IPS-NIHi7 (cell line): ENCODE measurements at regions not wholly inside any gene's neighbourhood (a gene's known extent, or its start where the extent isn't known, plus 50 kb on each side); places are given as distances from the start of the nearest gene placed in this dataset.
"Not testable (repeated sequence)": the region's sequence is repeated elsewhere in the genome, so short reads cannot be mapped to it uniquely, and the experiment has no call there.

Source experiments
- DNase-seq: peaks from one replicate; pipeline ENCODE4 v3.0.0; 2012; ENCODE audit warnings: mixed read lengths; ENCODE audit errors: extremely low spot score

DNA sequence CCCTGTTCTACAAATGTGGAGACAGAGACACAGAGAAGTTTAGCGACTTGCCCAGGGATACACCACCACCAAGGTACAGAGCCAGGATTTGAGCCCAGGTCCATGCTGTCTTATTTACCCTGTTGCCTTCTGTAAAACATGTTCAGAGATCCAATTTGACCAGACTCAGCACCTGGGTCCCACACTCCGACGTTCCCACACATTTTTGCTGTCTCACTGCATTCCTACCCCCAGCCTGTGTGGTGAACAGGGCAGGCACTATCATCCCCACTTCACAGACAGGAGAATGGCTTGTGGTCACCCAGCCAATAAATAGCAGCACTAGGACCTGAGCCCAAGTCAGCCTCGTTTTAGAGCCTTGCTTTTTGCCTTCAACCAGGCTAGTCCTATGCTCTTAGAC lies 102.8 kb downstream of the PJA1 start:
- DNase-seq: no peak

DNA sequence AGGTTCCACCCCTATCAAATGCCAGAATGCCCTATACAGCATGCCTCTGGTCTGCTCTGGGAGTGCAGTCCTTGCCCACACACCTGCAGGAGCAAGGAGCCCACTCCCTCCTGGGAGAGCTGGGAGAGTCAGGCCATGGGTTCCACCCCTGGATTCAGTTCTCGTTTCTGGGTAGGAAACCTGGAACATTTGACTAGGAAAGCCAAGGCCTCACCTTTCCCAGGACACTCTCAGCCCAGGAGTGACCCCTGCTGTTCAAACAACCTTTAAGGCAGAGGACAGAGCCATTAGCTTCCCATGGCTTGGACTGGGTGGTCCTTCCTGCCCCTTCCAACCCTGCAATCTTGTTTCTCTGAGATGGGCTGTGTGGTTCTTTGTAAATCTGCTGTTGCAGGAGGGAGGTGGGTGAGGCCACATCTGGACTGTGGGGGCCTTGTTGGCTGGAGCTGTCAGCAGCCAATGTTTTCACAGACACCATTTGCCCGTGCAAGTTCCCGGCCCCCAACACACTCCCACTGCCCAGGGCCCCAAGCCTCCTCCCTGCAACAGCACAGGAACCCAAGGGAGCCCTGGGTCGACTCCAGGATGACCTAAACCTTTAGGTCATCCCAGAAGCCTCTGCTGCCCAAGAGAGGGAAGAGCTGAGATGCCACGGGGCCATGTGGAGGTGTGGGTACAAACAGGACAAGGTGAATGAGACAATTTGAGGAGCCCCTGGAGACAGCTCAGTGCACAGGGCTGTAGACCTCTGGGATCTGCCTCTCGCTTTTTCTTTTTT lies 104.4 kb downstream of the PJA1 start:
- peak; percentile 60 for DNase-seq

- DNase-seq: no peak
Observed at GRCh38 chrX:69055193-69055592, 110.1 kb downstream of the PJA1 start.

DNA sequence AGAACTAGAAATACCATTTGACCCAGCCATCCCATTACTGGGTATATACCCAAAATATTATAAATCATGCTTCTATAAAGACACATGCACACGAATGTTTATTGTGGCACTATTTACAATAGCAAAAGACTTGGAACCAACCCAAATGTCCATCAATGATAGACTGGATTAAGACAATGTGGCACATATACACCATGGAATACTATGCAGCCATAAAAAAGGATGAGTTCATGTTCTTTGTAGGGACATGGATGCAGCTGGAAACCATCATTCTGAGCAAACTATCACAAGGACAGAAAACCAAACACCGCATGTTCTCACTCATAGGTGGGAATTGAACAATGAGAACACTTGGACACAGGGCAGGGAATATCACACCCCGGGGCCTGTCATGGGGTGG lies 110.8 kb downstream of the PJA1 start:
- DNase-seq: not testable (repeated sequence)

- no peak for DNase-seq
Observed at GRCh38 chrX:69051901-69052300, 113.4 kb downstream of the PJA1 start.

DNA sequence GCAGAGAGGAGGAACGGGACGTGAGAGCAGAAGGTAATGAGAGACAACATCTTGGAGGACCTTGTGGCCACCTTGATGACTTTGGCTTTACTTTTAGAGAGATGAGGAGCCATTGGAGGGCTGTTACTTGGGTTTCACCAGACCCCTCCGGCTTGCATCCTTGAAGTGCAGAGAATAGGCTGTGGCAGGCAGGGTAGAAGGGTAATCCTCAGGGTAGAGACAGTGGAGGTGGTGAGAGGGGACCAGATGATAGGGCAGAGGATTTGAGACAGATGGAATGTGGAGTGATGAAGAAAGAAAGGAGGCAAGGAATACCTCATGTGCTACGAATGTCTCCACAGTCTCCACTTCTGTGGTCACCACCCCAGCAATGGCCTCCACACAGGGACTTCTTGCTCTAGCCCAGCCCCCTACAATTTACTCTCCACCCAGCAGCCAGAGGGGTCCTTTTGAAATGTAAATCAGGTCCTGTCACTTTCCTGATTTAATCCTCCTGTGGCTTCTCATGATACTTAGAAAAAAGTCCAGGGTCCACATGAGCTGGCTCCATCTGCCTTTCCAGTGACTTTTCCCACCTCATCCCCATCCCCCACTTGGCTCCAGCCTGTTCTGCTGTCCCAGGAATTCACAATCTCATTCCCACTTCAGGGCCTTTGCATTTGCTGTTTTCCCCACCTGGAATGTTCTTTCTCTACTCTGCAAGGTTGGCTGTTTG lies 115.0 kb downstream of the PJA1 start:
- DNase-seq: no peak

DNA sequence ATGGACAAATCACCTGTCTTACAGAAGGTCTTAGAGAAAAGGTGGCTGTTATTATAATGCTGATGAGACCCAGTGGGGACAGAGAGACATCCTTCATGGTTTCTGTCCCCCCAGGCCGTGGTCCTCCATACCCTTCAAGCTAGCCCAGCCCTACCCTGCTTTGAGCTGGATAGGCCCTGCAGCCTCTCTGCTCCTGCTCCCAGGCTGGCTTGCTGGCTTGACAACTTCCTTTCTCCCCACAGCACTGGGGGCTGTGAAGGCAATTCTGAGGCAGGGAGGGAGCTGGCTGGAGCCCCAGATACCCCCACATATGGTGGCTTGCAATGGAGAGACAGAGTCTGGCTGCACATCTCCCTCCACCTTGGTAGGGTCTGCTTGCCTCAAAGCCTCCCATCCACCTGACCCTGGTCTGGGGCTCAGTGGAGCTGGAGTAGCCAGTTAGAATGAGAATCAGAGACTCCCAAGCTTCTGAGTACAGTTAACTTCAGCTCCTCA lies 118.2 kb downstream of the PJA1 start:
- DNase-seq: no peak

GRCh38 chrX:69045616-69046345 lies 119.5 kb downstream of the PJA1 start:
- DNase-seq: no peak

DNA sequence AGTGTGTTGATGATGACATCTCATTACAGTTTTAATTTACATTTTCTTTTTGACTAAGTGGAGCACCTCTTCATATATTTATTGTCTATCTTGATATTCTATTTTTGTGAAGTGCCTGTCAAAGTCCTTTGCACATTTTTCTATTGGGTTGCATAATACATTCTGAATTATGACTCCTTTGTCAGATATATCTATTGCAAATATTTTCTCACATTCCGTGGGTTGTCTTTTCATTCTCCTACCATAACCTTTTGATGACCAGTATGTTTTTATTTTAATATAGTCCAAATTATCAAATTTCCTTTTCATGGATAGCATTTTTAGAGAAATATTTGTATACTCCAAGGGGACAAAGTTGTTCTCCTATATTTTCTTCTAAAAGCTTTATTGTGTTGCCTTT lies 126.4 kb downstream of the PJA1 start:
- no peak for DNase-seq

GRCh38 chrX:69038188-69038587 lies 127.1 kb downstream of the PJA1 start:
- DNase-seq: no peak

GRCh38 chrX:69037786-69038185 lies 127.5 kb downstream of the PJA1 start:
- DNase-seq: no peak

DNA sequence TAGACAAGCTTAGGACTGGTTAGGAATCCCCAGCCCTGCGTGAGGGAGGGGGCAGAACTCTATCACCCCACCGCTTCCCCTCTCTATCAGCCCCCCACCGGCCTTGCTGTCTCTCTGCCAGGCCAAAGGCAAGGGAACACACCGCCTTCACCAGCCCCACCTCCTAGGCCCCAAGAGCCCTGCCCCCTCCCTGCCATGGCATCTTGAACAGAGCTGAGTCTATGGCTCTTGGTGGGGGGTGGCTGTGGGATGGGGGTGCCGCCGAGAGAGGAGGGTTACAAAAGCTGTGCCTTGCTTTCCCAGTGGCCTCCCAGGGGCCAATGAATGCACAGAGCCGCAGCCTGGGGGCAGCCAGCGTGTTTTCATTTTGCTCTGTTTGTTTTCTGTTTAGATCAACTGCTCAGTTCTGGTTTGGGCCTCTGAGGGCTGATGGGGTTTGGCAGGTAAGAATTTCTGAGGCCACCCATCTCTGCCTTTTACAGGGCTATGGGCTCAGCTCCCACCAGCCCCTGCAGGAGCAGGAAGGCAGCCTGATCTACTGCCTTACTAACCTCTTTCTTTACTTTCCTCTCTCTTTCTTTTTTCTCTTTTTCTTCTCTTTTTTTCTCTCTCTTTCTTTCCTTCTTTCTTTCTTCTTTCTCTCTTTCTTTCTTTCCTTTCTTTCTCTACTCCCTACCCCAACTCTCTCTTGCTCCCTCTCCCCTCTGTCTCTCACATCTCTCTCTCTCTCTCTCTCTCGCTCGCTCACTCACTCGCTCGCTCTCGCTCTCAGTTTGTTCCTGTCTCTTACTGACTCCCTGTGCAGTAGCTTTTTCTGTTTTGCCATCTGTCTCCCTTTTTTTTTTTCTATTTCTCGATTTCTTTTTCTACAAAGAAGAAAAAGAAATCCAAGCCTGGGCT lies 128.3 kb downstream of the PJA1 start:
- no peak for DNase-seq

DNA sequence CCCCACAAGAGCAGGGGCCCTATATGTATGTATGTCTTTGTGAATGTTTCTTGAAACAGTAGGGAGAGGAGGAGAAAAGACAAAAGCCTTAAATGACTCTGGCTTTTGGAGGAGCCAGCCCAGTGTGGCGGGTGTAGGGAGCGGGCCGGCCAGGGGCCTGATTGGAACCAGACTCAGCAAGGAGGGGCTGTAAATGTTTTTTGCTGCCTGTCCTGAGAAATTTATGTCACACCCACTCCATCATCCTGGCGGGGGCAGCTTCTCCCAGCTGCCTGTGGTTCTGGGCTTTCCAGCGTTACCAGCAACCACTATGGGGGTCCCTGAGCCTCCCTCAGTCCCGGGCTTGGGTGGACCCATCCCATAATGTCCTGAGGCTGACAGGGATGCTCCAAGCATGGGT lies 130.8 kb downstream of the PJA1 start:
- DNase-seq: no peak

DNA sequence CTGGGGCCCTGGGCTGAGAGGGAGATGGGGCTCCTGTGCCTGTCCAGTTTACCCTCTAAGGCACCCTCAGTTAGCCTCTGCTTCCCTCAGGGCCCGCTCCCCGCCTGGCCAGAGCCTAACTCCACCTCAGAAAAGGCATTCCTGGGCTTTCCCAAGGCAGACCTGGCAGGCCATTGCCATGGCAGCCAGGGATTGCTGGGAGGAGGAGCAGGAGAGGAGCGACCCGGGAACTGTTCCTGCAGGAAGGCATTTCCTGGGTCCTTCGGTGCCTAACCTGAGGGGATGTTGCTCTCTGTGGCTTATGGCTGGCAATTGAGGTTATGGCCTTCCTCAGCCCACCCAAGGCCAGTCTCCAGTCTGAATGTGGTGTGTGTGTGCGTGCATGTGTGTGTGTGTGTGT lies 131.3 kb downstream of the PJA1 start:
- no peak for DNase-seq

GRCh38 chrX:69032601-69033000 lies 132.7 kb downstream of the PJA1 start:
- no peak for DNase-seq

DNA sequence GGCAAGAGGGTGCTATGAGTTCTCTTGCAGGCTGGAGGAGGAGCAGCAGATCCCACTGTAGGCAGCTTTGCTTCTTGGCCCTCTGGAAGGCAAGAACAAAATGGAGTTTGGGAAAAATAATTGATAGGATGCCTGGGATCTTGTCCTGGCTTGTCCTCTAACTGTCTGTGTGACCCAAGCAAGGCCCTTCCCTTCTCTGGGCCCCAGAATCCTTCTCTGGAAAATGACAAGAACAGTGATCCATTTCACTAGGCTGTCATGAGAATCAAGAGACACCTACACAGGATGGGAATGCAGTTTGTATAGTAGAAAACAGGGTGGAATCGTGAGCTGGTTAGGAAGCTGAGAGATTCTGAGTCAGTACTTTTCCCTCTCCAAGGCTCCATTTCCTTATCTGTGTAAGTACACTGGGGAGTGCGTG lies 133.3 kb downstream of the PJA1 start:
- no peak for DNase-seq

- peak; percentile 47 for DNase-seq
Observed at GRCh38 chrX:69031181-69031580, 134.1 kb downstream of the PJA1 start.

DNA sequence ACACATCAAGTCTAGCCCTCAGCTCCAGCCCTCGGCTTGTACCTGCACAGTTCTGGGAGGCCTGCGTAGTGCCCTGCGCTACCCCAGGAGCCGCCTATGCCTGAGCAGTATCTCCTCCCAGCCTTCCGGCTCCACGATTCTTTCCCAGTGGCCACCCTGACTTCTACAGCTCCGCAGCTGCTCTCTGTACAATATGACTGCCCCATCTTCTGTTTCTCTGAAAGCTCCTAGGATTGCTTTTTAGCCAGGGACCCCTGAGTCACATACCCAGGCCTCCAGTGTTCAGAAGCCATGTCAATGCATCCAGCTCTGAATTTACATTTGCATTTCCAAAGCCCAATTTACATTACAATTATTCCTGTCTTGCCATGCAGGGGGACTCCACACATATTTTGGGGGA lies 135.5 kb downstream of the PJA1 start:
- DNase-seq: peak; percentile 4

DNA sequence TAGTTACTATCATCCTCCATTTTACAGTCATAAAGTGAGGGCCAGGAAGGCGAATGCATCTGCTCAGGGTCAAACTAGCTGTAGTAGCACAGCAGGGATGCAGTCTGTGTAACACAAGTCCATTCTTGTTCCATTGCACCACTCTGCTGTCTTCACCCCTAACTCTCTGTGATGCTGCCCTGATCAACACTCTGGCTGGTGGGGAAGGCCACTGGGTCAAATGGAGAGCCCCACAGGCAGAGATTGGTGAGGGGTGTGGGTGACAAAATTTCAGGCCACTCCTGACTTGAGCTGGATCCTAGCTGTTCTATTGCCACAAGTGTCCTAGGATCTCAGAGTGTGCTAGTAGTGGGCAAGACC lies 136.5 kb downstream of the PJA1 start:
- peak; percentile 2 for DNase-seq

- peak; percentile 2 for DNase-seq
Observed at GRCh38 chrX:69028006-69028760, 137.1 kb downstream of the PJA1 start.
